ENCODE measurements at regions not wholly inside any gene's neighbourhood (a gene's known extent, or its start where the extent isn't known, plus 50 kb on each side); places are given as distances from the start of the nearest gene placed in this dataset.

GRCh38 chr9:117548556-117548955 is 133.7 kb upstream of the ASTN2 start:
- no peak for ATAC-seq
- no peak for DNase-seq (ENCODE audit: low read depth in 1 of 2, low spot score in 1 of 2)
- Histone ChIP-seq H3K4me1 (0 out of 3 replicates have a peak, but pooled peaks cover 2% of the 10 kb centered on the region), H3K9me3 (no peaks in the 10 kb centered on the region), H3K4me3 (no peak overlapping the region), H3K27ac (no peak overlapping the region), H3K4me2 (no peak overlapping the region)
- WGBS (ENCODE audit: missing lambda C conversion rate): 34% methylated on average over 2 of the region's 2 CpGs
- ChIA-PET POLR2A (no interaction called here), CTCF (interaction anchor here (0.7 kb wide), 1 partner anchor 811 kb away, joined by 3 read pairs; no protein-coding TSS in a partner anchor)
- no peak for TF ChIP-seq MAFK (IDR thresholded peaks at IDR 0.05; ENCODE audit: partially characterized antibody)
- TF ChIP-seq, protein P1, sequence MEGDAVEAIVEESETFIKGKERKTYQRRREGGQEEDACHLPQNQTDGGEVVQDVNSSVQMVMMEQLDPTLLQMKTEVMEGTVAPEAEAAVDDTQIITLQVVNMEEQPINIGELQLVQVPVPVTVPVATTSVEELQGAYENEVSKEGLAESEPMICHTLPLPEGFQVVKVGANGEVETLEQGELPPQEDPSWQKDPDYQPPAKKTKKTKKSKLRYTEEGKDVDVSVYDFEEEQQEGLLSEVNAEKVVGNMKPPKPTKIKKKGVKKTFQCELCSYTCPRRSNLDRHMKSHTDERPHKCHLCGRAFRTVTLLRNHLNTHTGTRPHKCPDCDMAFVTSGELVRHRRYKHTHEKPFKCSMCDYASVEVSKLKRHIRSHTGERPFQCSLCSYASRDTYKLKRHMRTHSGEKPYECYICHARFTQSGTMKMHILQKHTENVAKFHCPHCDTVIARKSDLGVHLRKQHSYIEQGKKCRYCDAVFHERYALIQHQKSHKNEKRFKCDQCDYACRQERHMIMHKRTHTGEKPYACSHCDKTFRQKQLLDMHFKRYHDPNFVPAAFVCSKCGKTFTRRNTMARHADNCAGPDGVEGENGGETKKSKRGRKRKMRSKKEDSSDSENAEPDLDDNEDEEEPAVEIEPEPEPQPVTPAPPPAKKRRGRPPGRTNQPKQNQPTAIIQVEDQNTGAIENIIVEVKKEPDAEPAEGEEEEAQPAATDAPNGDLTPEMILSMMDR (IDR thresholded peaks at IDR 0.05): no peak
- TF ChIP-seq RAD21 (conservative IDR thresholded peaks at IDR 0.05 in 1 of 2, IDR thresholded peaks at IDR 0.05 in 1 of 2): no peak
- TF ChIP-seq JUN (IDR thresholded peaks at IDR 0.05): no peak
- no peak for TF ChIP-seq CHD4 (IDR thresholded peaks at IDR 0.05; ENCODE audit: borderline replicate concordance)
- no peak for TF ChIP-seq FOSL2 (IDR thresholded peaks at IDR 0.05)
- no peak for TF ChIP-seq FOSL2 (CRISPR knock-in tag; IDR thresholded peaks at IDR 0.05)
- no peak for TF ChIP-seq CHD2 (IDR thresholded peaks at IDR 0.05; ENCODE audit: low read length, partially characterized antibody)
- TF ChIP-seq, protein P2, sequence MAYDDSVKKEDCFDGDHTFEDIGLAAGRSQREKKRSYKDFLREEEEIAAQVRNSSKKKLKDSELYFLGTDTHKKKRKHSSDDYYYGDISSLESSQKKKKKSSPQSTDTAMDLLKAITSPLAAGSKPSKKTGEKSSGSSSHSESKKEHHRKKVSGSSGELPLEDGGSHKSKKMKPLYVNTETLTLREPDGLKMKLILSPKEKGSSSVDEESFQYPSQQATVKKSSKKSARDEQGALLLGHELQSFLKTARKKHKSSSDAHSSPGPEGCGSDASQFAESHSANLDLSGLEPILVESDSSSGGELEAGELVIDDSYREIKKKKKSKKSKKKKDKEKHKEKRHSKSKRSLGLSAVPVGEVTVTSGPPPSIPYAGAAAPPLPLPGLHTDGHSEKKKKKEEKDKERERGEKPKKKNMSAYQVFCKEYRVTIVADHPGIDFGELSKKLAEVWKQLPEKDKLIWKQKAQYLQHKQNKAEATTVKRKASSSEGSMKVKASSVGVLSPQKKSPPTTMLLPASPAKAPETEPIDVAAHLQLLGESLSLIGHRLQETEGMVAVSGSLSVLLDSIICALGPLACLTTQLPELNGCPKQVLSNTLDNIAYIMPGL (CRISPR knock-in tag; IDR thresholded peaks at IDR 0.05; ENCODE audit: borderline replicate concordance): no peak
- TF ChIP-seq, protein P3, sequence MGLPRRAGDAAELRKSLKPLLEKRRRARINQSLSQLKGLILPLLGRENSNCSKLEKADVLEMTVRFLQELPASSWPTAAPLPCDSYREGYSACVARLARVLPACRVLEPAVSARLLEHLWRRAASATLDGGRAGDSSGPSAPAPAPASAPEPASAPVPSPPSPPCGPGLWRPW (IDR thresholded peaks at IDR 0.05): no peak
- TF ChIP-seq, protein P4, sequence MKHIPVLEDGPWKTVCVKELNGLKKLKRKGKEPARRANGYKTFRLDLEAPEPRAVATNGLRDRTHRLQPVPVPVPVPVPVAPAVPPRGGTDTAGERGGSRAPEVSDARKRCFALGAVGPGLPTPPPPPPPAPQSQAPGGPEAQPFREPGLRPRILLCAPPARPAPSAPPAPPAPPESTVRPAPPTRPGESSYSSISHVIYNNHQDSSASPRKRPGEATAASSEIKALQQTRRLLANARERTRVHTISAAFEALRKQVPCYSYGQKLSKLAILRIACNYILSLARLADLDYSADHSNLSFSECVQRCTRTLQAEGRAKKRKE (CRISPR knock-in tag; IDR thresholded peaks at IDR 0.05; ENCODE audit: low read depth): no peak
- no peak for TF ChIP-seq KDM5A (IDR thresholded peaks at IDR 0.05)
- TF ChIP-seq NPAS2 (CRISPR knock-in tag; IDR thresholded peaks at IDR 0.05; ENCODE audit: borderline replicate concordance): no peak
- no peak for TF ChIP-seq SREBF2 (IDR thresholded peaks at IDR 0.05)
- no peak for TF ChIP-seq POLR2A (IDR thresholded peaks at IDR 0.05; ENCODE audit: low read length)
- no peak for TF ChIP-seq KDM1A (IDR thresholded peaks at IDR 0.05; ENCODE audit: low read depth)
- TF ChIP-seq MAZ (IDR thresholded peaks at IDR 0.05; ENCODE audit: borderline replicate concordance, low read depth, low read length): no peak
- TF ChIP-seq CBX2 (IDR thresholded peaks at IDR 0.05; ENCODE audit: borderline replicate concordance, low read depth): no peak
- TF ChIP-seq HOXA7 (CRISPR knock-in tag; IDR thresholded peaks at IDR 0.05): no peak
- no peak for TF ChIP-seq MYC (IDR thresholded peaks at IDR 0.05; ENCODE audit: borderline replicate concordance, low read length)
- TF ChIP-seq HOXB5 (CRISPR knock-in tag; IDR thresholded peaks at IDR 0.05): no peak
- FAIRE-seq: no peak

DNA sequence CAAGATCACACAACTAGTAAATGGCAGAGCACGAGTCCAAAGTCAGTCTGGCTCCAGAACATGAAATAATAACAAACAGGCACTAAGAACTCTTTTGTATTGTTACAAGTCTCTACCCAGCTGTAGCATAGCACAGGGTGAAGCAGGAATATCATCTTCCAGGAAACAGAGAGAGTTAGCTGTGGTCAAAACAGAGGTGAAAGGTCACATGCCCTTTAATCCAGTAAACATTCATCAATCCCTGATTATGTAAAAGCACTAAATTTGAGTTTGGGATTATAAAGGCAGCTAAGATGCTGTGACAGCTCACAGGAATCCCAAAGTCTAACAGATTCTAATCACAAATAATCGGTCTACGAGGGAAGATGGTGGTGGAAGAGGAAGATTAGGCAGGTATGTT is 133.0 kb upstream of the ASTN2 start:
- TF ChIP-seq SMC3 (IDR thresholded peaks at IDR 0.05) (no peak), POLR2AphosphoS2 (conservative IDR thresholded peaks at IDR 0.05; ENCODE audit: low read length) (no peak), EP300 (IDR thresholded peaks at IDR 0.05) (no peak), JUNB (IDR thresholded peaks at IDR 0.05) (no peak), ZFP36 (IDR thresholded peaks at IDR 0.05; ENCODE audit: borderline replicate concordance, partially characterized antibody) (no peak), MAFK (IDR thresholded peaks at IDR 0.05; ENCODE audit: partially characterized antibody) (no peak), BCL3 (IDR thresholded peaks at IDR 0.05) (no peak), FOSL2 (IDR thresholded peaks at IDR 0.05) (no peak), FOSL2 (CRISPR knock-in tag; IDR thresholded peaks at IDR 0.05) (no peak), RAD21 (conservative IDR thresholded peaks at IDR 0.05 in 1 of 2, IDR thresholded peaks at IDR 0.05 in 1 of 2) (no peak), CEBPB (IDR thresholded peaks at IDR 0.05) (no peak), JUN (IDR thresholded peaks at IDR 0.05) (no peak), TFCP2L1 (CRISPR knock-in tag; IDR thresholded peaks at IDR 0.05) (no peak), CBX8 (IDR thresholded peaks at IDR 0.05) (no peak)
- TF ChIP-seq, protein P3 (IDR thresholded peaks at IDR 0.05): no peak
- WGBS (ENCODE audit: missing lambda C conversion rate): 13% methylated on average over 3 of the region's 3 CpGs
- ATAC-seq (no peak), FAIRE-seq (no peak), DNase-seq (ENCODE audit: low read depth in 1 of 2, low spot score in 1 of 2) (no peak)
- H3K4me3 ChIP-seq: no peak overlapping the region
- CTCF ChIA-PET: no interaction called here
- 0 out of 3 replicates have a peak, but pooled peaks cover 2% of the 10 kb centered on the region for H3K4me1 ChIP-seq
- H3K4me2 ChIP-seq: no peak overlapping the region
- POLR2A ChIA-PET: no interaction called here
- H3K27ac ChIP-seq: no peak overlapping the region
- H3K9me3 ChIP-seq: no peaks in the 10 kb centered on the region
